VCaP (cell line): ENCODE measurements at regions not wholly inside any gene's neighbourhood (a gene's known extent, or its start where the extent isn't known, plus 50 kb on each side); places are given as distances from the start of the nearest gene placed in this dataset.

Experiments
- H3K27ac ChIP-seq: fragments of 450-650 bp; 2 replicates; pipeline ENCODE4 v1.5.1; 2017
- TF ChIP-seq, protein P1 (sequence below): fragments of 450-650 bp; conservative IDR thresholded peaks from 2 replicates; pipeline ENCODE4 v1.5.1; 2017; ENCODE audit warnings: mild to moderate bottlenecking, moderate library complexity

- no peak overlapping the region for H3K27ac ChIP-seq
- TF ChIP-seq, protein P1, sequence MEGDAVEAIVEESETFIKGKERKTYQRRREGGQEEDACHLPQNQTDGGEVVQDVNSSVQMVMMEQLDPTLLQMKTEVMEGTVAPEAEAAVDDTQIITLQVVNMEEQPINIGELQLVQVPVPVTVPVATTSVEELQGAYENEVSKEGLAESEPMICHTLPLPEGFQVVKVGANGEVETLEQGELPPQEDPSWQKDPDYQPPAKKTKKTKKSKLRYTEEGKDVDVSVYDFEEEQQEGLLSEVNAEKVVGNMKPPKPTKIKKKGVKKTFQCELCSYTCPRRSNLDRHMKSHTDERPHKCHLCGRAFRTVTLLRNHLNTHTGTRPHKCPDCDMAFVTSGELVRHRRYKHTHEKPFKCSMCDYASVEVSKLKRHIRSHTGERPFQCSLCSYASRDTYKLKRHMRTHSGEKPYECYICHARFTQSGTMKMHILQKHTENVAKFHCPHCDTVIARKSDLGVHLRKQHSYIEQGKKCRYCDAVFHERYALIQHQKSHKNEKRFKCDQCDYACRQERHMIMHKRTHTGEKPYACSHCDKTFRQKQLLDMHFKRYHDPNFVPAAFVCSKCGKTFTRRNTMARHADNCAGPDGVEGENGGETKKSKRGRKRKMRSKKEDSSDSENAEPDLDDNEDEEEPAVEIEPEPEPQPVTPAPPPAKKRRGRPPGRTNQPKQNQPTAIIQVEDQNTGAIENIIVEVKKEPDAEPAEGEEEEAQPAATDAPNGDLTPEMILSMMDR = no peak
Measured at GRCh38 chr22:27198518-27199035, 541.2 kb downstream of the MIAT start.

DNA sequence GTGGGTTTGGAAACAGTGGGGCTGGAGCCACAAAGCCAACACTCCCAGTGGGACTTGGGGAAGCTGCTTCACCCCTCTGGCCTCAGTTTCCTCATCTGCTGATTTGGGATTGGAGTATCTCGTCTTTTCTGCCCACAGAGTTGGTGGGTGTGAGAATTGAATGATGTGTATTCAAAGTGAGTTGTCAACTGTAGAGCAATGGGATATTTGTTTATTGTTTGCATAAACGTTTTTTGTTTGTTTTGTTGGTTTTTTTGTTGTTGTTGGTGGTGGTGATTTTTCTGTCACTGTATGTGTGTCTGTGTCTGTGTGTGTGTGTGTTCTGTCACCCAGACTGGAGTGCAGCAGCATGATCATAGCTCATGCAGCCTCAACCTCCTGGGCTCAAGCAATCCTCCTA lies 542.0 kb downstream of the MIAT start:
- TF ChIP-seq, protein P1 = no peak
- no peak overlapping the region for H3K27ac ChIP-seq

DNA sequence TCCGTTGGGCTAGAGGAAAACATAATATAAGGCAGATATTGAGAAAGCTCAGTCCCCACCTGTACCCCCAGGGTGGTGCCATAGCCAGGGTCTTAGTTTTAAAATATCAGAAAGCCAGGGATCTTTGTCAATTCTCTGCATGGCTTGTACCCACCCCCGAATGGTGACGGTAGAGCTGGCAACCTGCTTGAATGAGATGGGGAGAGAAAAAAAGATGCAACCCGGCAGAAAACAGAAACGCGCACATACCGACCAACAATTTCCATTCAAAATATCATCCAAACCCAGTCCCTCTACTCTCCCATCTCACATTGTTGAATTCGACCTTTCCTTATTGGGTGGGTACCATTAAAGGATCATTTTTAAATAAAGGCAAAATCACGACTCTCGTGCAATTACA lies 543.9 kb downstream of the MIAT start:
- H3K27ac ChIP-seq = no peak overlapping the region
- TF ChIP-seq, protein P1 = no peak

DNA sequence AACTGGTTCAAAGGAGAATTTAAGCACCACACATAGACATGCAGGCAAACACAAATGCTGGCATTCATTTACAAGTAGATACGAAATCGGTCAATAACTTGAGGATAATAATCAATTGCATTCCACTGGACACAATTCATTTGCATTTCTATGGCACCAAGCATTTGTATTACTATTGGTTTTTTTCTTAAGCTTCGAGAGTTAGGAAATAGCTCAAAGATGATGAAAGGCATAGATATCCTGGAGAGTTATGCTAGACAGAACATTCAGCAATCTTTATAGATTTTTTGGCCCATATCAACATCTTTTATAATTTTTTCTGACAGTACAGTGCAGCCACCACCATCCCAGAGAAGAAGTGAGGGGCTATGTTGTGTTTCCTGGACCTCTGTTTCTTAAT lies 544.4 kb downstream of the MIAT start:
- TF ChIP-seq, protein P1 = no peak
- H3K27ac ChIP-seq = no peak overlapping the region

DNA sequence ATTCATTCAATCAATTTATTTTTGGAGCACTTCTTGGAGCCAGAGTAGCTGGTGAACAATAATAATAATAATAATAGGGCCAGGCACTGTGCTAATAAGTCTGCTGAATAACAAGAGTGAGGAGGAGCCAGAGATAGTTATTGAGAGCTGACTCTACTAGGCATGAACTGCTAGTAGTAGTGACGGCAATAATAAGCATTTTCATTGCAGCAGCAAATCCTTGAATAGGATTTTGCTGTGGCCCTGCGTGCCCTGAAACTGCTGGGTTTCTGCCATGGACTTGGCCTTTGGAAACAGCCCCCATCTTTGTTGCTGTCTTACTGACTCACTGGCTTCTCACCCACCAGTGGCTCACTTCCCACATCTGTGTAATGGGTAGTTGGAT lies 545.9 kb downstream of the MIAT start:
- H3K27ac ChIP-seq = no peak overlapping the region
- TF ChIP-seq, protein P1 = no peak

DNA sequence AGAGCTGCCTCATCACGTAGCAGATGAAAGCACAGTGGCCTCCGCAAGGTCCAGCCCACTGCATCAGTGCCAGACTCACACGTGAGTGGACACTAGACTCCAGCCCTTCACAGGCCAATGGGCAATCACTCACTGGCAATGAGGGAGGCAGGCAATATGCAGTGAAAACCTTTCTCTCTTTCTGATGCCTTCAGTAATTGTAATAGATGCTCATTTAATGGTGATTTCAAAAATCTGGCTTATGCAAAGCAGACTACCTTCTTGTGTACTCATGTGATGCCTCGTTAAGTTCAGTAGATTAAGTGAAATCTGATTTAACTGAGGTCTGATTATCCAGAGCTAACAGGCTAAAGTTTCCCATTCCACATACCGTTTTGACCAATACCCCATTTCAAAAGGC lies 546.9 kb downstream of the MIAT start:
- TF ChIP-seq, protein P1 = no peak
- H3K27ac ChIP-seq = no peak overlapping the region

DNA sequence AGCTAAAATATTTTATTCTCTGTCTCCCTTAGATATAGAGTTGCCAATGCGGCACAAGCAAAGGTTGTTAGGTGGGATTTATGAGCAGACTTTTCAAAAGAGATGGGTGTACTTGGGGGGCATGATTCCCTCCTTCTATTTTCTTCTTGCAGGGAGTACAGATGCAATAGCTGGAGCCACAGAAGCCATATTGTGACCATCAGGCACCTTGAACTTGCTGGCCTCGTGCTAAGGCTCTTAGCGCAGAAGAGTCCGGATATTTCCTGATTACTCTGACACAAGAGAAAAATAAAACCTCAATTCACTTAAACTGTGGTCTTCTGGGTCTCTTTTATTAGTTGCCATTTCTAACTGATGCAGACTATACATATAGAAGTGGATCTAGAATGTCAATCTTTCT lies 547.4 kb downstream of the MIAT start:
- TF ChIP-seq, protein P1 = no peak
- no peak overlapping the region for H3K27ac ChIP-seq
